ENCODE measurements at regions not wholly inside any gene's neighbourhood (a gene's known extent, or its start where the extent isn't known, plus 50 kb on each side); places are given as distances from the start of the nearest gene placed in this dataset.
"Not testable (repeated sequence)": the region's sequence is repeated elsewhere in the genome, so short reads cannot be mapped to it uniquely, and the experiment has no call there.

DNA sequence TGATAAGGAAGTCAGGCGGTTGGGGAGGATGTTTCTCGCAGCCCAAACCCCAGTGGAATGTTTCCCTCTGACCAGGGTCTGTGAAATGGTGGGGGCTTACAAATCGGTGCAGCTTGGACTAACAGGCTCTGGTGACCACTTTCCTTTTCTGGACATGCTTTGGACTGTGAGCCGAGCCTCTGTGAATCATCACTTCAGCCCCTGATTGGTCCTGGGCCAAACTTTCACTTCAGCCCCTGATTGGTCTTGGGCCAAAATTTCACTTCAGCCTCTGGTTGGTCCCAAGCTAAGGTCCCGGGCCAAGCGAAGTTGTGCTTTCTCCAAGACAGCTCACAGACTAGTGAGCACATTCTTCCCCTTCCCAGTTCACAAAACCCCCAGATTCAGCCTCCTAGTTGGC, 223.7 kb upstream of the ANKRD20A1 start:
- H3K27me3 ChIP-seq; H3K9me3 ChIP-seq; H3K4me1 ChIP-seq; intact Hi-C loops (cut with DNase I); ATAC-seq; H3K4me3 ChIP-seq; H3K27ac ChIP-seq; DNase-seq; H3K36me3 ChIP-seq (replicated peaks in 1 of 2; ENCODE audit: insufficient read depth in 1 of 2, low read depth in 2 of 2): not testable (repeated sequence)
- 57% methylated on average over 1 to 2 of the region's 6 CpGs for WGBS, 2 donors

DNA sequence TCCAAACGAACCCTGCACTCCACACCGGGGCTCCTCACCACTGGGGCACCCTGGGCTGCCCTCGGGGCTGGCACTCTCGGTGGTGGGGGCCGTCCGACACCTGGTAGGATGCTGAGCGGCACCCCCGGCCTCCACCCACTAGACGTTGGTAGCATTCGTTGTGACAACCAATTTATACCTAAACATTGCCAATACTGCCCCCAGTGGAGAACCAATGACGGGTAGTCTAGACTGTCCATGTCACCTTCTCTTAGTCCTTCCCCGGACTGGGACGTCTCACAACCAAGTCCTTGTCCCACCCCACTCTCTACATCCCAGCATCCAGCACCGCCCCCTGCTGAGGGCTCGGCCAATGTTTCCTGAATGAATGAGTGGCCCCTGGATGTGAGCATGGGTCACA, 246.8 kb upstream of the ANKRD20A1 start:
- DNase-seq; H3K36me3 ChIP-seq (replicated peaks in 1 of 2; ENCODE audit: insufficient read depth in 1 of 2, low read depth in 2 of 2); intact Hi-C loops (cut with DNase I); H3K27me3 ChIP-seq; H3K27ac ChIP-seq; H3K4me3 ChIP-seq; H3K9me3 ChIP-seq; H3K4me1 ChIP-seq: not testable (repeated sequence)
- WGBS, 2 donors, result 65 to 75% methylated on average over 6 to 11 of the region's 15 CpGs
- peak; percentile 30 for ATAC-seq

GRCh38 chr9:67609872-67610271, 248.9 kb upstream of the ANKRD20A1 start:
- H3K36me3 ChIP-seq (replicated peaks in 1 of 2; ENCODE audit: insufficient read depth in 1 of 2, low read depth in 2 of 2); H3K9me3 ChIP-seq; H3K27ac ChIP-seq; ATAC-seq; H3K27me3 ChIP-seq; DNase-seq; intact Hi-C loops (cut with DNase I); H3K4me1 ChIP-seq; H3K4me3 ChIP-seq: not testable (repeated sequence)
- WGBS, 2 donors, result 79% methylated on average over 7 of the region's 8 CpGs; no CpG with 5 or more reads in 1 of the 2 donors

- intact Hi-C loops (cut with DNase I); H3K4me3 ChIP-seq; H3K9me3 ChIP-seq; DNase-seq; ATAC-seq; H3K36me3 ChIP-seq (replicated peaks in 1 of 2; ENCODE audit: insufficient read depth in 1 of 2, low read depth in 2 of 2); H3K27ac ChIP-seq; H3K4me1 ChIP-seq; H3K27me3 ChIP-seq: not testable (repeated sequence)
- 63 to 93% methylated on average over 4 to 6 of the region's 7 CpGs for WGBS, 2 donors
These were observed 249.3 kb upstream of the ANKRD20A1 start for GRCh38 chr9:67609435-67609834.

DNA sequence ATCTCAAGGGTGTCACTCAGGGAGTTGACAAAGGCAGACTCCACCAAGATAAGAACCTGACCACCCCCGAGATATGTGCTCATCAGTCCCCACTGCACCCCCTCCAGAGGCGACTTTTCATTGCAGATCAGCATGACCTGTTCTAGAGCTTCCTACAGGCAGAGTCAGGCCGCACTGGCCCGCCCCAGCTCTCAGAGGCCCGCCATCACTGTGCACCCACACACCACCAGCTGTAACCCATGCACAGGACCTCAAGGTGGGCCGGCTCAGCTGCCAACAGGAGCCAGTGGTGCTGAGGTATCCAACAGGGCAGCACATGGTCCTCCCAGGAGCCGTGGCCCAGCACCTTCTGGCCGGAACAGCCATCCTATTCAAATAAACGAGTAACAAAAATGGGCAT, 253.6 kb upstream of the ANKRD20A1 start:
- H3K9me3 ChIP-seq; H3K4me3 ChIP-seq; DNase-seq; H3K27ac ChIP-seq; ATAC-seq; intact Hi-C loops (cut with DNase I); H3K27me3 ChIP-seq; H3K4me1 ChIP-seq; H3K36me3 ChIP-seq (replicated peaks in 1 of 2; ENCODE audit: insufficient read depth in 1 of 2, low read depth in 2 of 2): not testable (repeated sequence)
- WGBS, 2 donors, result 67% methylated on average over 4 of the region's 9 CpGs; no CpG with 5 or more reads in 1 of the 2 donors

- no CpG with 5 or more reads among the region's 9 CpGs for WGBS, 2 donors
- H3K4me1 ChIP-seq; H3K27ac ChIP-seq; ATAC-seq; H3K4me3 ChIP-seq; H3K9me3 ChIP-seq; H3K36me3 ChIP-seq (replicated peaks in 1 of 2; ENCODE audit: insufficient read depth in 1 of 2, low read depth in 2 of 2); intact Hi-C loops (cut with DNase I); H3K27me3 ChIP-seq: not testable (repeated sequence)
- DNase-seq, result peak in 1 of 4 donors; percentile 79
These were observed 255.1 kb upstream of the ANKRD20A1 start for GRCh38 chr9:67603609-67604008.

DNA sequence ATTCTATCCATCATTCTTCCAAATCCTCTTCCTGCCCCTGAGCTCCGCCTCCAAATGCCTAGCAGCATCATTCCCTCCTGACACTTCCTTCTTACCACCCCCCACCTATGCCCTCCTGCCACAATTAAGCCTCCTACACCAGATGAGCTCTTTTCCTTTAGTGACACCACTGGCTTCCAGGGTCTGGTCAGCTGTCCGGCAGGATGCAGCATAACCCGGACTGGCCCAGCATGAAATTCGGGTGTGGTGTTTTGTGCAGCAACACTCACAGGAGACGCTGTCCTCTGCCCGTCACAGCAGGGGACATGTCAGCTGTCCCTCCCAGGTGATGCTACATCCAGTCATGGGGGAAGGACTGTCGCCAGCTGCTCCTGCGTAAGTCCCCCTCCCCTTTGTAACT, 266.3 kb upstream of the ANKRD20A1 start:
- ATAC-seq; H3K36me3 ChIP-seq (replicated peaks in 1 of 2; ENCODE audit: insufficient read depth in 1 of 2, low read depth in 2 of 2); H3K9me3 ChIP-seq; DNase-seq; H3K4me1 ChIP-seq; H3K27ac ChIP-seq; H3K4me3 ChIP-seq; H3K27me3 ChIP-seq; intact Hi-C loops (cut with DNase I): not testable (repeated sequence)
- WGBS, 2 donors, result no CpG with 5 or more reads among the region's 8 CpGs

DNA sequence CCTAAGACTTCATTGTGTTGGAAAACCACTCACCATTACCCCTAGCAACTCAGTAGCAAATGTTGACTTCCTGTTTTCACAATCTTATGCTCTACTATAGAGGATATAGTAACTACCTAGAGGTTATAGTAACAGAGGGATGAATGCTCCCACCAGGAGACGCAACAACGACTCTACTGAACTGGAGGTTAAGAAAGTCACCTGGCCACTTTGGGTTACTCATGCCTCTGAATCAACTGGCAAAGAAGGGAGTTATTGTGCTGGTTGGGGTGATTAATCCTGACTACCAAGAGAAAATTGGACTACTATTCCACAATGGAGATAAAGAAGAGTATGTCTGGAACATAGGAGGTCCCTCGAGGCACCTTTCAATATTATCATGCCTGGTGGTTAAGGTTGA, 302.9 kb upstream of the ANKRD20A1 start:
- H3K27ac ChIP-seq; ATAC-seq; DNase-seq; H3K27me3 ChIP-seq; H3K9me3 ChIP-seq; H3K36me3 ChIP-seq (replicated peaks in 1 of 2; ENCODE audit: insufficient read depth in 1 of 2, low read depth in 2 of 2); H3K4me1 ChIP-seq; H3K4me3 ChIP-seq; intact Hi-C loops (cut with DNase I): not testable (repeated sequence)
- no CpG with 5 or more reads among the region's 3 CpGs for WGBS, 2 donors

- H3K27me3 ChIP-seq; H3K27ac ChIP-seq; H3K36me3 ChIP-seq (replicated peaks in 1 of 2; ENCODE audit: insufficient read depth in 1 of 2, low read depth in 2 of 2); intact Hi-C loops (cut with DNase I); H3K4me3 ChIP-seq; H3K9me3 ChIP-seq; H3K4me1 ChIP-seq; DNase-seq; ATAC-seq: not testable (repeated sequence)
- no CpG with 5 or more reads among the region's 6 CpGs for WGBS, 2 donors
These were observed 308.7 kb upstream of the ANKRD20A1 start for GRCh38 chr9:67550044-67550443.

DNA sequence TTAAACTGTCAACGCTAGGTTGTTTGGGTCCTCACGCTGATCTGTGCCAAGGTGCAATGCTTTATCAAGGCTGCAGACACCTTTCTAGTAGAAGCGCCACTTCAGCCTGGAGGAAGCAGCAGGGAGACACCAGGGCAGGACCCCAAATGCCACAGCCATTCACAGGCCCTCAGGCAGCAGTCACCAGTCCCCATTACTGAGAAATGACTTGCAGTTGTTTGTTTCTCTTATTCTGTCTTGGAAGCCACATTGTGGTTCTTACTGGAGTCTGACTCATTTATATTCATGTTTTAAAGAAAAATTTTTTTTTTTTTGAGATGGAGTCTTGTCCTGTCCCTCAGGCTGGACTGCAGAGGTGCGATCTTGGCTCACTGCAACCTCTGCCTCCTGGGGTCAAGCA, 328.9 kb upstream of the ANKRD20A1 start:
- H3K27ac ChIP-seq; H3K27me3 ChIP-seq; H3K4me1 ChIP-seq; H3K4me3 ChIP-seq; H3K36me3 ChIP-seq (replicated peaks in 1 of 2; ENCODE audit: insufficient read depth in 1 of 2, low read depth in 2 of 2); DNase-seq; intact Hi-C loops (cut with DNase I); H3K9me3 ChIP-seq; ATAC-seq: not testable (repeated sequence)
- no CpG with 5 or more reads among the region's 4 CpGs for WGBS, 2 donors

GRCh38 chr9:67516938-67517337, 341.8 kb upstream of the ANKRD20A1 start:
- DNase-seq; H3K9me3 ChIP-seq; H3K27ac ChIP-seq; H3K27me3 ChIP-seq; ATAC-seq; intact Hi-C loops (cut with DNase I); H3K36me3 ChIP-seq (replicated peaks in 1 of 2; ENCODE audit: insufficient read depth in 1 of 2, low read depth in 2 of 2); H3K4me1 ChIP-seq; H3K4me3 ChIP-seq: not testable (repeated sequence)
- WGBS, 2 donors, result no CpG with 5 or more reads among the region's 5 CpGs

GRCh38 chr9:67514587-67514986, 344.1 kb upstream of the ANKRD20A1 start:
- not testable (repeated sequence) for H3K27ac ChIP-seq
- no CpG with 5 or more reads among the region's 10 CpGs for WGBS, 2 donors

More at GRCh38 chr9:67514587-67514986, 344.1 kb upstream of the ANKRD20A1 start:
- intact Hi-C loops (cut with DNase I); DNase-seq; H3K4me1 ChIP-seq; ATAC-seq; H3K4me3 ChIP-seq; H3K36me3 ChIP-seq (replicated peaks in 1 of 2; ENCODE audit: insufficient read depth in 1 of 2, low read depth in 2 of 2); H3K9me3 ChIP-seq; H3K27me3 ChIP-seq: not testable (repeated sequence)

All from body of pancreas (tissue), 4 donors.